GM23338 (cell line): ENCODE measurements at regions not wholly inside any gene's neighbourhood (a gene's known extent, or its start where the extent isn't known, plus 50 kb on each side); places are given as distances from the start of the nearest gene placed in this dataset.

ENCODE experiments used
- ATAC-seq: fragments of 200-7000 bp; cut with Tn5 transposase; 3 replicates; pipeline ENCODE4 v1.9.1; 2020
- DNase-seq: peaks from one replicate; pipeline ENCODE4 v3.0.0-alpha.2; 2015; ENCODE audit warnings: low spot score
- H2AFZ ChIP-seq: fragments of 200-600 bp; sonication (generic); 2 replicates; pipeline ENCODE4 v1.8.0; 2016; ENCODE audit warnings: antibody characterized with exemption, mild to moderate bottlenecking, moderate library complexity
- H3F3A ChIP-seq: fragments of 200-600 bp; sonication (generic); replicated peaks from 2 replicates; pipeline ENCODE4 v1.8.0; 2017; ENCODE audit warnings: antibody characterized with exemption, mixed run types, low read depth
- H3K27ac ChIP-seq: fragments of 200-600 bp; sonication (generic); 2 replicates; pipeline ENCODE4 v1.6.1; 2016; ENCODE audit warnings: low read depth
- H3K27me3 ChIP-seq: fragments of 200-600 bp; sonication (generic); 2 replicates; pipeline ENCODE4 v1.8.0; 2016; ENCODE audit warnings: mild to moderate bottlenecking, mixed run types, moderate library complexity; ENCODE audit not compliant: insufficient read depth
- H3K36me3 ChIP-seq: fragments of 200-600 bp; sonication (generic); 2 replicates; pipeline ENCODE4 v1.8.0; 2016; ENCODE audit warnings: mild to moderate bottlenecking; ENCODE audit not compliant: insufficient read depth
- H3K4me1 ChIP-seq: fragments of 200-600 bp; sonication (generic); 2 replicates; pipeline ENCODE4 v1.8.0; 2016; ENCODE audit warnings: mild to moderate bottlenecking, moderate library complexity; ENCODE audit not compliant: insufficient read depth
- H3K4me2 ChIP-seq: fragments of 200-600 bp; sonication (generic); 2 replicates; pipeline ENCODE4 v1.7.1; 2017; ENCODE audit warnings: mixed run types
- H3K4me3 ChIP-seq: fragments of 200-600 bp; sonication (generic); 2 replicates; pipeline ENCODE4 v1.6.1; 2016; ENCODE audit warnings: mixed run types
- H3K79me2 ChIP-seq: fragments of 200-600 bp; sonication (generic); replicated peaks from 2 replicates; pipeline ENCODE4 v1.8.0; 2017; ENCODE audit warnings: mild to moderate bottlenecking; ENCODE audit not compliant: insufficient read depth
- H3K9me2 ChIP-seq: fragments of 200-600 bp; sonication (generic); 2 replicates; pipeline ENCODE4 v1.8.0; 2017; ENCODE audit not compliant: insufficient read depth
- H4K20me1 ChIP-seq: fragments of 200-600 bp; sonication (generic); replicated peaks from 2 replicates; pipeline ENCODE4 v1.8.0; 2017; ENCODE audit warnings: mild to moderate bottlenecking; ENCODE audit not compliant: insufficient read depth
- H3K27ac Mint-ChIP-seq: 2 replicates; pipeline ENCODE4 v1.8.0; 2020; ENCODE audit warnings: inconsistent platforms, mild to moderate bottlenecking, moderate library complexity, mixed read lengths
- H3K27me3 Mint-ChIP-seq: 3 replicates; pipeline ENCODE4 v1.8.0; 2022; ENCODE audit warnings: low read depth, mild to moderate bottlenecking, moderate library complexity, mixed read lengths, inconsistent platforms; ENCODE audit not compliant: insufficient read depth, poor library complexity
- H3K36me3 Mint-ChIP-seq: 3 replicates; pipeline ENCODE4 v1.8.0; 2021; ENCODE audit warnings: low read depth, mild to moderate bottlenecking, inconsistent platforms, moderate library complexity, mixed read lengths
- H3K4me1 Mint-ChIP-seq: 3 replicates; pipeline ENCODE4 v1.8.0; 2020; ENCODE audit warnings: mild to moderate bottlenecking, inconsistent platforms, mixed read lengths
- H3K4me3 Mint-ChIP-seq: 3 replicates; pipeline ENCODE4 v1.8.0; 2021; ENCODE audit warnings: moderate library complexity, mild to moderate bottlenecking, inconsistent platforms, mixed read lengths
- H3K9me3 Mint-ChIP-seq: 3 replicates; pipeline ENCODE4 v1.8.0; 2020; ENCODE audit warnings: moderate library complexity, mild to moderate bottlenecking, inconsistent platforms, mixed read lengths
- CREB1 ChIP-seq: fragments of 250-450 bp; sonication (Bioruptor Pico); IDR thresholded peaks from 2 replicates; pipeline ENCODE4 v1.5.0; 2020; ENCODE audit warnings: low read depth, mild to moderate bottlenecking, moderate library complexity
- EZH2 ChIP-seq: fragments of 200-600 bp; sonication (generic); IDR thresholded peaks from one replicate; pipeline ENCODE4 v1.8.0; 2017; ENCODE audit warnings: antibody characterized with exemption, mild to moderate bottlenecking, low read depth; ENCODE audit not compliant: unreplicated experiment
- EZH2phosphoT487 ChIP-seq: fragments of 200-600 bp; sonication (generic); IDR thresholded peaks from one replicate; pipeline ENCODE4 v1.8.1; 2018; ENCODE audit warnings: antibody characterized with exemption; ENCODE audit not compliant: unreplicated experiment
- NANOG ChIP-seq: IDR thresholded peaks from 2 replicates; pipeline ENCODE4 v1.6.1; 2016; ENCODE audit warnings: antibody characterized with exemption, borderline replicate concordance
- POLR2AphosphoS5 ChIP-seq: IDR thresholded peaks from 2 replicates; pipeline ENCODE4 v1.6.1; 2016; ENCODE audit warnings: antibody characterized with exemption, low read depth
- REST ChIP-seq: IDR thresholded peaks from one replicate; pipeline ENCODE4 v1.6.1; 2018; ENCODE audit warnings: antibody characterized with exemption; ENCODE audit not compliant: unreplicated experiment
- STAT1 ChIP-seq: IDR thresholded peaks from one replicate; pipeline ENCODE4 v1.6.1; 2016; ENCODE audit warnings: antibody characterized with exemption; ENCODE audit not compliant: unreplicated experiment
- ZNF114 ChIP-seq: fragments of 250-450 bp; sonication (Bioruptor Pico); IDR thresholded peaks from 2 replicates; pipeline ENCODE4 v1.5.0; 2020; ENCODE audit warnings: mild to moderate bottlenecking, moderate library complexity
- ZNF331 ChIP-seq: fragments of 250-450 bp; sonication (Bioruptor Pico); IDR thresholded peaks from 2 replicates; pipeline ENCODE4 v1.5.0; 2020; ENCODE audit warnings: low read depth, mild to moderate bottlenecking, moderate library complexity

GRCh38 chr12:105470601-105471000 is 140.1 kb downstream of the C12orf75 start:
- Histone ChIP-seq H3K27ac (no peak overlapping the region), H3F3A (no peaks in the 10 kb centered on the region), H3K79me2 (no peaks in the 10 kb centered on the region), H3K9me2 (peaks cover 7% of the 10 kb centered on the region; the same call in 1 of the 2 replicates), H3K4me2 (no peak overlapping the region), H4K20me1 (no peaks in the 10 kb centered on the region), H2AFZ (no peak overlapping the region), H3K4me3 (no peak overlapping the region), H3K27me3 (no peaks in the 10 kb centered on the region), H3K4me1 (no peaks in the 10 kb centered on the region; the same call in 1 of the 2 replicates), H3K36me3 (no peaks in the 10 kb centered on the region)
- no peak for ATAC-seq
- Mint-ChIP-seq H3K9me3 (no peaks in the 10 kb centered on the region), H3K27ac (no peak overlapping the region), H3K36me3 (no peaks in the 10 kb centered on the region), H3K4me1 (peaks cover 11% of the 10 kb centered on the region), H3K27me3 (no peaks in the 10 kb centered on the region), H3K4me3 (no peak overlapping the region)
- DNase-seq = no peak
- TF ChIP-seq ZNF114 (CRISPR knock-in tag) (no peak), EZH2 (no peak), REST (no peak), NANOG (no peak), POLR2AphosphoS5 (no peak), CREB1 (CRISPR knock-in tag) (no peak), EZH2phosphoT487 (no peak)

GRCh38 chr12:105474672-105475071 is 144.2 kb downstream of the C12orf75 start:
- no peaks in the 10 kb centered on the region for H4K20me1 ChIP-seq
- Mint-ChIP-seq H3K27ac (no peak overlapping the region), H3K36me3 (no peaks in the 10 kb centered on the region), H3K4me1 (peaks cover 11% of the 10 kb centered on the region; the same call in 2 of the 3 replicates), H3K27me3 (no peaks in the 10 kb centered on the region), H3K4me3 (no peak overlapping the region), H3K9me3 (no peaks in the 10 kb centered on the region)
- no peak overlapping the region for H2AFZ ChIP-seq
- peaks cover 21% of the 10 kb centered on the region for H3K4me1 ChIP-seq
- ATAC-seq = no peak
- no peak overlapping the region for H3K27ac ChIP-seq
- no peak overlapping the region for H3K4me3 ChIP-seq
- no peaks in the 10 kb centered on the region for H3K27me3 ChIP-seq
- no peak overlapping the region for H3K4me2 ChIP-seq
- no peaks in the 10 kb centered on the region for H3K36me3 ChIP-seq
- H3K9me2 ChIP-seq = peaks cover 7% of the 10 kb centered on the region; the same call in 1 of the 2 replicates
- no peak for DNase-seq
- no peaks in the 10 kb centered on the region for H3K79me2 ChIP-seq
- no peaks in the 10 kb centered on the region for H3F3A ChIP-seq
- TF ChIP-seq CREB1 (CRISPR knock-in tag) (no peak), REST (no peak), ZNF331 (CRISPR knock-in tag) (no peak), STAT1 (no peak), ZNF114 (CRISPR knock-in tag) (no peak)
